CD4-positive, alpha-beta T cell treated with Interleukin-10 for 1 hour (primary cell): ENCODE measurements at regions not wholly inside any gene's neighbourhood (a gene's known extent, or its start where the extent isn't known, plus 50 kb on each side); places are given as distances from the start of the nearest gene placed in this dataset.

ENCODE experiments used
- DNase-seq: peaks from one replicate; pipeline ENCODE4 v3.0.0-alpha.2; 2020

GRCh38 chr9:78927099-78927940 is 630.4 kb downstream of the PSAT1 start:
- no peak for DNase-seq

GRCh38 chr9:78928625-78929405 is 631.9 kb downstream of the PSAT1 start:
- no peak for DNase-seq

GRCh38 chr9:78930281-78930680 is 633.4 kb downstream of the PSAT1 start:
- no peak for DNase-seq

- no peak for DNase-seq
These were observed 636.1 kb downstream of the PSAT1 start for GRCh38 chr9:78932849-78933627.

GRCh38 chr9:78934880-78935279 is 636.9 kb upstream of the TLE4 start:
- no peak for DNase-seq

GRCh38 chr9:78938821-78939220 is 632.9 kb upstream of the TLE4 start:
- no peak for DNase-seq

- DNase-seq: no peak
These were observed 632.3 kb upstream of the TLE4 start for GRCh38 chr9:78939311-78940065.

- DNase-seq: no peak
These were observed 631.5 kb upstream of the TLE4 start for GRCh38 chr9:78940121-78940855.

GRCh38 chr9:78954286-78954685 is 617.5 kb upstream of the TLE4 start:
- no peak for DNase-seq

- DNase-seq: no peak
These were observed 612.9 kb upstream of the TLE4 start for GRCh38 chr9:78958892-78959291.

GRCh38 chr9:78962156-78962555 is 609.6 kb upstream of the TLE4 start:
- DNase-seq: no peak

- no peak for DNase-seq
These were observed 607.9 kb upstream of the TLE4 start for GRCh38 chr9:78963911-78964310.

GRCh38 chr9:78967596-78968217 is 604.1 kb upstream of the TLE4 start:
- no peak for DNase-seq

- no peak for DNase-seq
These were observed 601.4 kb upstream of the TLE4 start for GRCh38 chr9:78970375-78970774.

GRCh38 chr9:78971540-78971939 is 600.2 kb upstream of the TLE4 start:
- no peak for DNase-seq

- no peak for DNase-seq
These were observed 599.3 kb upstream of the TLE4 start for GRCh38 chr9:78972303-78972999.

- no peak for DNase-seq
These were observed 597.9 kb upstream of the TLE4 start for GRCh38 chr9:78973907-78974306.

GRCh38 chr9:78982849-78983248 is 588.9 kb upstream of the TLE4 start:
- DNase-seq: no peak

GRCh38 chr9:78985084-78985738 is 586.6 kb upstream of the TLE4 start:
- no peak for DNase-seq

- DNase-seq: no peak
These were observed 585.3 kb upstream of the TLE4 start for GRCh38 chr9:78986446-78986845.
